ENCODE measurements at regions not wholly inside any gene's neighbourhood (a gene's known extent, or its start where the extent isn't known, plus 50 kb on each side); places are given as distances from the start of the nearest gene placed in this dataset.

- no peak for TF ChIP-seq POLR2A (IDR thresholded peaks at IDR 0.05; ENCODE audit: borderline replicate concordance, extremely low read depth, insufficient read depth, insufficient read length)
- TF ChIP-seq ELF1 (IDR thresholded peaks at IDR 0.05; ENCODE audit: borderline replicate concordance, low read depth), result no peak
- no peak for TF ChIP-seq CTCF (IDR thresholded peaks at IDR 0.05 in 2 of 3, conservative IDR thresholded peaks at IDR 0.05 in 1 of 3; ENCODE audit: borderline replicate concordance in 1 of 3, insufficient read depth in 1 of 3, low read depth in 2 of 3, low read length in 2 of 3)
- TF ChIP-seq POLR2AphosphoS5 (IDR thresholded peaks at IDR 0.05; ENCODE audit: low read depth, low read length), result no peak
- no peak for TF ChIP-seq SRF (IDR thresholded peaks at IDR 0.05; ENCODE audit: low read depth)
- TF ChIP-seq EZH2 (IDR thresholded peaks at IDR 0.05), result no peak
- TF ChIP-seq SIN3A (IDR thresholded peaks at IDR 0.05; ENCODE audit: low read depth), result no peak
- no peak for TF ChIP-seq TCF7L2 (IDR thresholded peaks at IDR 0.05; ENCODE audit: borderline replicate concordance, extremely low read depth, insufficient read depth, insufficient read length)
- TF ChIP-seq REST (IDR thresholded peaks at IDR 0.05; ENCODE audit: low read depth), result no peak
- TF ChIP-seq ZNF274 (IDR thresholded peaks at IDR 0.05; ENCODE audit: low read depth, low read length), result no peak
- no peak for TF ChIP-seq JUND (IDR thresholded peaks at IDR 0.05)
Measured at GRCh38 chr10:128964100-128964403, 503.0 kb upstream of the MGMT start.
